Loucy (cell line): ENCODE measurements at regions not wholly inside any gene's neighbourhood (a gene's known extent, or its start where the extent isn't known, plus 50 kb on each side); places are given as distances from the start of the nearest gene placed in this dataset.

Experiments used
- CTCF ChIP-seq: fragments of 200-600 bp; sonication (generic); conservative IDR thresholded peaks from 2 replicates; pipeline ENCODE4 v1.5.1; 2014; ENCODE audit warnings: mild to moderate bottlenecking, antibody characterized with exemption, low read length
- EZH2phosphoT487 ChIP-seq: fragments of 200-600 bp; IDR thresholded peaks from 2 replicates; pipeline ENCODE4 v1.6.1; 2018; ENCODE audit warnings: antibody characterized with exemption, mild to moderate bottlenecking, moderate library complexity, borderline replicate concordance

- TF ChIP-seq CTCF (no peak), EZH2phosphoT487 (no peak)
Observed at GRCh38 chr10:131710142-131710861, 190.5 kb upstream of the PPP2R2D start.
